B cell (primary cell): ENCODE measurements at regions not wholly inside any gene's neighbourhood (a gene's known extent, or its start where the extent isn't known, plus 50 kb on each side); places are given as distances from the start of the nearest gene placed in this dataset.

Experiments used
- EZH2 ChIP-seq: IDR thresholded peaks from 2 replicates; pipeline ENCODE4 v1.6.1; 2012; ENCODE audit warnings: borderline replicate concordance, low read depth, mild to moderate bottlenecking, moderate library complexity, low read length; ENCODE audit not compliant: insufficient read depth, poor library complexity, severe bottlenecking
- TF ChIP-seq, protein P1 (sequence below): fragments of 200-600 bp; IDR thresholded peaks from one replicate; pipeline ENCODE4 v1.8.0; 2022; ENCODE audit warnings: antibody characterized with exemption, mild to moderate bottlenecking

GRCh38 chr16:16857012-16857411, 478.1 kb downstream of the NPIPA7 start:
- TF ChIP-seq, protein P1, sequence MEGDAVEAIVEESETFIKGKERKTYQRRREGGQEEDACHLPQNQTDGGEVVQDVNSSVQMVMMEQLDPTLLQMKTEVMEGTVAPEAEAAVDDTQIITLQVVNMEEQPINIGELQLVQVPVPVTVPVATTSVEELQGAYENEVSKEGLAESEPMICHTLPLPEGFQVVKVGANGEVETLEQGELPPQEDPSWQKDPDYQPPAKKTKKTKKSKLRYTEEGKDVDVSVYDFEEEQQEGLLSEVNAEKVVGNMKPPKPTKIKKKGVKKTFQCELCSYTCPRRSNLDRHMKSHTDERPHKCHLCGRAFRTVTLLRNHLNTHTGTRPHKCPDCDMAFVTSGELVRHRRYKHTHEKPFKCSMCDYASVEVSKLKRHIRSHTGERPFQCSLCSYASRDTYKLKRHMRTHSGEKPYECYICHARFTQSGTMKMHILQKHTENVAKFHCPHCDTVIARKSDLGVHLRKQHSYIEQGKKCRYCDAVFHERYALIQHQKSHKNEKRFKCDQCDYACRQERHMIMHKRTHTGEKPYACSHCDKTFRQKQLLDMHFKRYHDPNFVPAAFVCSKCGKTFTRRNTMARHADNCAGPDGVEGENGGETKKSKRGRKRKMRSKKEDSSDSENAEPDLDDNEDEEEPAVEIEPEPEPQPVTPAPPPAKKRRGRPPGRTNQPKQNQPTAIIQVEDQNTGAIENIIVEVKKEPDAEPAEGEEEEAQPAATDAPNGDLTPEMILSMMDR, result no peak
- no peak for TF ChIP-seq EZH2
